Omental fat pad (tissue), 3 donors: ENCODE measurements at regions not wholly inside any gene's neighbourhood (a gene's known extent, or its start where the extent isn't known, plus 50 kb on each side); places are given as distances from the start of the nearest gene placed in this dataset.

Experiments used
- ATAC-seq: fragments of 150-250 bp; one replicate; pipeline ENCODE4 v1.9.1; 2016; ENCODE audit warnings: mild to moderate bottlenecking, moderate library complexity; ENCODE audit not compliant: low FRiP score
- DNase-seq: peaks from one replicate; pipeline ENCODE4 v3.0.0-alpha.2; 2019; ENCODE audit warnings: low spot score
- TF ChIP-seq, protein P1 (sequence below), 3 donors: fragments of 450-650 bp; IDR thresholded peaks; one replicate each; pipeline ENCODE4 v1.5.1; 2016 to 2017; ENCODE audit warnings: antibody characterized with exemption in 3 of 3, mild to moderate bottlenecking in 3 of 3, moderate library complexity in 2 of 3

DNA sequence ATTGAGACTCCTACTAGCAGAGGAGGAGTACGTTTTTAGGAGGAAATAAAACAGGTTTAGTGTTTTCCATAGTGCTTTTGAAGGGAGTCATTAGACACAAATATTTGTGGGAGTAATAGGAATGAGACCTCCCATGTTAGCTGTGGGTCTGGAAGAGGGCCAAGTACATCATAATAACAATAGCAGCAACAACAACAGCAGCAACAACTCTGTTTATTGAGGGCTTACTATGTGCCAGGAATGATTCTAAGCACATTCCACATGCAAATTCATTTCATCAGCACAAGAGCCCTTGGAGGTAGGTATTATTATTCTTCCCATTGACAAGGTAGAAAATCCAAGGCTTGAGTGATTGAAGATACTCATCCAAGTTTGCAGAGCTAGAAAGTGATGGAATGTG lies 384.2 kb upstream of the RPS23 start:
- DNase-seq (no peak), ATAC-seq (no peak)
- TF ChIP-seq, protein P1, sequence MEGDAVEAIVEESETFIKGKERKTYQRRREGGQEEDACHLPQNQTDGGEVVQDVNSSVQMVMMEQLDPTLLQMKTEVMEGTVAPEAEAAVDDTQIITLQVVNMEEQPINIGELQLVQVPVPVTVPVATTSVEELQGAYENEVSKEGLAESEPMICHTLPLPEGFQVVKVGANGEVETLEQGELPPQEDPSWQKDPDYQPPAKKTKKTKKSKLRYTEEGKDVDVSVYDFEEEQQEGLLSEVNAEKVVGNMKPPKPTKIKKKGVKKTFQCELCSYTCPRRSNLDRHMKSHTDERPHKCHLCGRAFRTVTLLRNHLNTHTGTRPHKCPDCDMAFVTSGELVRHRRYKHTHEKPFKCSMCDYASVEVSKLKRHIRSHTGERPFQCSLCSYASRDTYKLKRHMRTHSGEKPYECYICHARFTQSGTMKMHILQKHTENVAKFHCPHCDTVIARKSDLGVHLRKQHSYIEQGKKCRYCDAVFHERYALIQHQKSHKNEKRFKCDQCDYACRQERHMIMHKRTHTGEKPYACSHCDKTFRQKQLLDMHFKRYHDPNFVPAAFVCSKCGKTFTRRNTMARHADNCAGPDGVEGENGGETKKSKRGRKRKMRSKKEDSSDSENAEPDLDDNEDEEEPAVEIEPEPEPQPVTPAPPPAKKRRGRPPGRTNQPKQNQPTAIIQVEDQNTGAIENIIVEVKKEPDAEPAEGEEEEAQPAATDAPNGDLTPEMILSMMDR (IDR thresholded peaks at IDR 0.05): no peak

DNA sequence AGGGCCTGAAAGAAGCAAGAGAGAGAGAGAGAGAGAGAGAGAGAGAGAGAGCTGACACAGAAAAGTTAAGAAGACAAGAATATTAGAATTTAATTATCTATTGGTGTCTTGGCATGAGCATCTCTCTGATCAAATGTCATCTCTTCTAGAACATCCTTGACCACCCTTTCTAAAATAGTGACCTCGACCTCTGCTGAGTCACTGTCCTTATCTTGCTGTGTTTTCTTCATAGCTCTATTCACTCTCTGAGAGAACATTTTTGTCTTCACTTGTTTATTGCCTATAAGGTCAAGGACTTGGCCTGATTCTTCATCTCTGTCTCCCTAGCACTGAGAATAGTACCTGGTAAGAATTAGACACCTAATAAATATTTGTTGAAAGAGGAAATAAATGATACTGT lies 383.8 kb upstream of the RPS23 start:
- TF ChIP-seq, protein P1 (IDR thresholded peaks at IDR 0.05): no peak
- DNase-seq (no peak), ATAC-seq (no peak)

DNA sequence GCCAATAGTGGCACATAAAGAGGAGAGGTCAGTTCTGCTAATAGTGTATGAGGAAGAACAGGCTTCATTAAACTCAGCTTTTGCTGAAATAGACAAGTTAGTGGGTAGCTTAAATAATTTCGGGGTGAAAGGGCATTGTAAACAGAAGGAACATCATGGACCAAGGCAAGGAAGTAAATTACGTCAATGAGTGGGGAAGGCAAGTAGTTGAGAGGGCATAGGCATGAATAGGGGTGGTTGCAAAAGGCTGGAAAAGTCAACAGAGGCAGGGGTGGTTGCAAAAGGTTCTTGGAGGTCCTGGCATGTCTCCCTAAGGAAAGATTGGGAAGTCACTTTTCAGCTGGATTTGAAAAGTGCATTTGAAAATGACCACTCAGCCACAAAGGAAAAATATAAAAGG lies 383.3 kb upstream of the RPS23 start:
- DNase-seq: no peak
- TF ChIP-seq, protein P1 (IDR thresholded peaks at IDR 0.05): no peak
- no peak for ATAC-seq

DNA sequence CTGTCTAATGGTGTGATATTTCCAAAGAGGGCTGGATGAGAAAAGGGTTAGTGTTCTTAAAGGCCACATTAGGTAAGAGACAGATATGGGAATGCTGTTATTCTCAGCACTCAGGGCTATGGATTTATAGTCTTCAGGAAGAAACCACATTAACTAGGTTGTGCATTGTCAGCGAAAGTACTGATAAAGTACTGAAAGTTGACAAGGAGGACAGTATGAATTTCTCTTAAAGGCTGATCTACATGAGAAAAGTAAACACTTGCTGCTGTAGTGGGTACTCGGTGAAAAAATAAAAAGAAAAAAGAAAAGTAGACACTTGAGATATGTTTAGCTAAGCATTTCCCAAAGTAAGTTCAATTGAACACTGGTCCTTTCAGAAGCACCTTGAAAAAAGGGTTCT lies 381.0 kb upstream of the RPS23 start:
- DNase-seq: no peak
- TF ChIP-seq, protein P1 (IDR thresholded peaks at IDR 0.05): no peak
- ATAC-seq: no peak

DNA sequence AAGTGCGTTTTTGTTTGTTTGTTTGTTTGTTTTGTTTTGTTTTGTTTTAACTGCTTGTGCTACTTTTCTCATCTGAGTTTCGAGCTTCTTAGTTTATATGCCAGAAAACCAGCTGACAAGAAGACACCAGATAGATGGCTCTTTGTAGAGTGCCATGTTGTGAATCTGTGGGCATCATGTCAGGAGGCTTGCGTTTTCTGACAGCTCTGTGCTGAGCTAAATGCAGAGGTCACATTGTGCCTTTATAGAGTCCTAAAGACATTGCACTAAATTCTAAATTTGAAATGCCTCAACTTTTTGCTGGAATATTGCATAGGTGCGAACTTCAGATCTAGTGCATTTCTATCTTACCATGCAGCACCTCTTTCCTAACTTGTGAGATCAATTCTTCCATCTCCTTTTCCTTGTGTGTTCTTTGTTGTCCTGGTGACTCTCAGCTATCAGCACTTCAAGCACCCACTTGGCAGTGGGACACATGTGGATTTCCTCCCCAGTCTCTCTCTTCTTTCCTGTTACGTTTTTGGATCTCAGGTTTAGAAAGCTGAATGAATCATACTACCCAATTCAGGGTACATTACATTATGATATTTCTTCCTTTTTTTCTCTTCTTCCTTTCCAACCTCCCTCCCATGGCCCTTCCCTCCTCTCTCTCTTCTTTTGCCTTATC lies 379.0 kb upstream of the RPS23 start:
- ATAC-seq: no peak
- TF ChIP-seq, protein P1 (IDR thresholded peaks at IDR 0.05): no peak
- no peak for DNase-seq

DNA sequence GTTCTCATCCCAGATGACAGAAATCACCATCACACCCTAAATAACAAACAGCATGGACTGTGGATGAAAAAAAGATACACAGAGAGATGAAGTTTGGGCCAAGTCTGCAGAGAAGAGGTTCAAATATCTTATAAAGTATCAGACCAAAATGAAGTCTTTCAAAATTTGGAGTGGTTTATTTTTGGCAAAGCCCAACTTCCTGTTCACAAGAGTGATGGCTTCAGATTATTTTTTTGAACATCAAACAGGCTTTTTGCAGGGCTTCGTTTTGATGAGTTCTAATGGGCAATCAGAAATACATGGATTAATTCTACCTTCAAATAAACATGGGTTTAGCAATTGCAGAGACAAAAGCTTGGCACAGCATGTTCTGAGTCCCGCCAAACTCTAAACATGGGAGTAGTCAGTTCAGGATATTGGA lies 378.2 kb upstream of the RPS23 start:
- ATAC-seq: no peak
- TF ChIP-seq, protein P1 (IDR thresholded peaks at IDR 0.05): no peak

DNA sequence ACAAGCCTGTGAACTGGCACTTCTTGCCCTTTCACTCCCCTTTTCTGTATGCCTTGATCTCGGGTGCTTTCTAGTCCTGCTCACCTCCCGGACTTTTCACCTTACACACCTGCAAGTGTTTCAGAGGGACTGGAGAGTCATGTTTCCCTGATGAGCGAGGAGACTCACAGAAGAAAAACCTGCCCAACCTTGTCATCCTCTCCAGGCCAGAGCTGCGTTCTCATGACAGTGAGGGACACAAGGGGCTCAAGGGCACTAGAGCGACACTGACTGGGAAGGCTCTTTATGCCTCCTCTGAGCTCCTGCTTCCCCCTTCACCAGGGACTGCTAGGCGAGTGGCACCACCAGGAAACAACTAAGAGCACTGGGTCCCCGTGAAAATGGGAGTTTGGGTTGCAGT lies 376.9 kb upstream of the RPS23 start:
- ATAC-seq (no peak), DNase-seq (no peak)
- TF ChIP-seq, protein P1 (IDR thresholded peaks at IDR 0.05): no peak

More for the DNA sequence above, 378.2 kb upstream of the RPS23 start:
- no peak for DNase-seq
